8988T (cell line): ENCODE measurements at regions not wholly inside any gene's neighbourhood (a gene's known extent, or its start where the extent isn't known, plus 50 kb on each side); places are given as distances from the start of the nearest gene placed in this dataset.

Experiments
- DNase-seq: peaks from one replicate; pipeline ENCODE4 v3.0.0; 2011

DNA sequence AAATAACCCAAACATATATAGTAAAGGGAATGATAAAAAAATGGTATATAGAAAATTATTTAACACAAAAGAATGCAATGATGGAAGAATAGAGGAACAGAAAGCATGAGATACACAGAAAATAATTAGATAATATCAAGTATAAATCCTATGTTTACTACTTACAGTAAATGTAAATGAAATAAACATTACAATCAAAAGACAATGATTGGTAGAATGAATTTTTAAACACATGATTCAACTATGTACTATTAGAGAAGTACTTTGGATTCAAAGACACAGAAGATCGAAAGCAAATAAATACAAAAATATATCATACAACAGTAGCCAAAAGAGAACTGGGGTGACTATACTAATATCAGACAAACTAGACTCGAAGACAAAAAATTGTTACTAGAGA lies 97.6 kb upstream of the PARD3B start:
- DNase-seq = no peak

- DNase-seq = no peak
Observed at GRCh38 chr2:204449977-204450376, 95.3 kb upstream of the PARD3B start.

DNA sequence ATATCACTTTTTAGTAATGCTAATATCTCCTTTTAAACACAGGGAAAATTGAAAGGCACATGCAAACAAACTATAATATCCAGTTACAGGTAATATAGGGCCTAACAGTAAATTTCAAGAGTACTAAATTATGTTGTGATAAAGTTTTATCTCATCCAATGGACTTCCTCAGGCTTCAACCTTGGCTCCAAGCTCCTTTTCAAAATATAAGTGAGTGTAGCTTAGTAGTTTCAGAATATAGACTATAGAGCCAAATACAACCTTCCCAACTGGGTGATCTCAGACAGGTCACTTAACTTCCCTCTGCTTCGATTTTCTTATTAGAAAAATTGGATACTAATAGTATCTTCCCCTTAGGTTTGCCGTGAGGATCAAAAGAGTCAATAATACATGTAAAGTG lies 93.5 kb upstream of the PARD3B start:
- no peak for DNase-seq

DNA sequence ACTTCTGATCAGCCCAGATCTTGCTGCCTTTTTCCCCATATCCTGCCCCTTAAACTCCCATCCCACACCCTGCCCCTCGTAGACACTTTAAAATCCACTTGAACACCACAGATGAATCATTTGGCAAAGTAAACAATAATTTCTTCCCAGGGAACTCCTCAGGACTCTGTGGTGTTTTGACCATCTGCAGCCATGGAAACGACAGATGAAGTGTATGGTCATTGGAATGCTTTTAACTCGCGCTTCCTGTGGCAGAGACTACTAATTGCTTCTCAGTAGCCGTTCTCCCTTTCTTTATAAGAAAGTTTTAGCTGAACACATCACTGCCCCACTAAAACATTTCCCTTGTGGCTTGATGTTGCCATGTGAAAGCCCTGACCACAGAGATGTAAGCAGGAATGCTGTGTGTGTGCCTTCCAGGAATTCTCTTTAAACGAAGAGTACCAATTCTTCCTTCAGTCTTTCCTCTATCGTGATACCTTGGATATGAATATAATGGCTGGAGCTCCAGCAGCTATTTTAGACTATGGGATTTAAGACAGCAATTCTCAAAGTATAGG lies 92.7 kb upstream of the PARD3B start:
- no peak for DNase-seq

DNA sequence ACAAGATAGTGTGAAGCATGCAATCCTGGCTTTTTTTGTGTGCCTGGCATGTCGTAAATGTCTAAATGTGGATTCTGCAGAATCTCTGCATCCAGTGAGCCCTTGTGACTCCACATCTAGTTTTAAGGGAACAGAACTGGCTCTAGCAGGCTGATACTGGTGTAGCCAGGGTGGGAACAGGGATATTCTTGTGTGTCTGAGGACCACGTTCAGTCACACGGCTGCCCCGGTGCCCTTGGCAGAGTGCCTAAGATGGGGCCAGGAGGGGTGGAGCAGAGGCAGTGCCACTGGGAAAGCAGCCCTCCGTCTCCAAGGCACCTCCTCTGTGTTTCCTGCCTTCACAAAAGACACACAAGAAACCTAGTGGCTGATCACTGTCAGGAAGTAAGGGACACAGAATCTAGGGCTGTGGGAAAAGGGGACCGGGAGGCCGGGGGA lies 91.5 kb upstream of the PARD3B start:
- no peak for DNase-seq

GRCh38 chr2:204454672-204455380 lies 90.4 kb upstream of the PARD3B start:
- DNase-seq = no peak

- DNase-seq = no peak
Observed at GRCh38 chr2:204468746-204469429, 76.4 kb upstream of the PARD3B start.

DNA sequence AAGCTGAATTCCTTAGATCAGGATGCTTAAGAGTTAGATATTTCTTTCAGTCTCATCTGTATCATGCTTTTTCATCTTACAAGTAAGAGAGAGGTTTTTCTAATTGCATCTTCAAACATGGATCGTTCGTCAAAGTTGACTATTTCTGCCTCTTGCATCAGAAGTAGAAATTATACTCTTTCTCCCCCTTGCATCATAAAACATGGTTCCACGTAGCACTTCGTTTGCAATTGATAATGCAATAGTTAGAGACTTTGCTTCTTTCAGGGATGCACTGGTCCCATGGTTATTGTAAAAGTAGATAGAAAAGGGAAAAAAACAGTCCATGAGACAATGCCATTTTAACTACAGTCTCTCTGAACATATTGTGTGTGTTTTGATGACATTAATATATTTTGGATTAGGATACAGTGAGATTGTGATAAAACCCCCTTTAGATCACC lies 75.1 kb upstream of the PARD3B start:
- no peak for DNase-seq

- no peak for DNase-seq
Observed at GRCh38 chr2:204470621-204471196, 74.6 kb upstream of the PARD3B start.

- DNase-seq = no peak
Observed at GRCh38 chr2:204472375-204472774, 72.9 kb upstream of the PARD3B start.

DNA sequence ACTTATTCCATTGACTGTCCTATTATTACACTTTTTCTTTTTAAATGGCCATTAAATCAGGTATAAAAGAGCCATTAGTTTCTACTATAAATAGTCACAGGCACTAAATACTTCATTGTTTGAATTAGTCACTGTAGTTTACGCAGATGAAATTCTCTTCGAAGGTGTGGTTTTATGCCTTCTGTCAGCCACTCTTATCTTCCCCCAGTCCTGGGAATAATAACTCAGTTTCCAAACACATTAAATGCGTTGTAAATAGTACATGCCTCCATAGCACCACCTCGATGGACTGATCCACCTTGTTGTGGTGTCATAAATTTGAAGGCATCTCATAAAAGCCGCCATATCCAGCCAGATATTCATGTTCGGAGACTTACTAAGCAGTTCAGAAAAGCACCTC lies 72.1 kb upstream of the PARD3B start:
- DNase-seq = no peak

GRCh38 chr2:204475399-204475798 lies 69.9 kb upstream of the PARD3B start:
- no peak for DNase-seq

- DNase-seq = no peak
Observed at GRCh38 chr2:204477358-204477950, 67.8 kb upstream of the PARD3B start.

DNA sequence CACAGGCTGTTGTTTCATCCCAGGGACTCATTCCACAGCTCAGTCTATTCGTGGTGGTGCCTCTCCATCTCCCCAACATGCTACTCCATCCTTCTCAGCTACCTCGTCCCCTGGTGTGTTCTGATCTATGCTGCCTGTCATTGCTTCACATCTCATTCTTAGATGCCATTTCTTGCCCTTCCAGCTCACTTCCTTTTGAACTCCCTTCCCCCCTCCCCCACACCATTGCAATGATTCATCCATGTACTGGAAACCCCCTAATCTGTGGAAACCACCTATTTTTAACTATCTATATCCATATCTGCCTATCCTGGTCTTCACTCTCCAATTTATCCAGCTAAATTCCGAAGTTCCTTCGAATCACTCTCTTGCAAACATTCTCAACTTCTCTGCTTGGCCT lies 65.7 kb upstream of the PARD3B start:
- DNase-seq = no peak

DNA sequence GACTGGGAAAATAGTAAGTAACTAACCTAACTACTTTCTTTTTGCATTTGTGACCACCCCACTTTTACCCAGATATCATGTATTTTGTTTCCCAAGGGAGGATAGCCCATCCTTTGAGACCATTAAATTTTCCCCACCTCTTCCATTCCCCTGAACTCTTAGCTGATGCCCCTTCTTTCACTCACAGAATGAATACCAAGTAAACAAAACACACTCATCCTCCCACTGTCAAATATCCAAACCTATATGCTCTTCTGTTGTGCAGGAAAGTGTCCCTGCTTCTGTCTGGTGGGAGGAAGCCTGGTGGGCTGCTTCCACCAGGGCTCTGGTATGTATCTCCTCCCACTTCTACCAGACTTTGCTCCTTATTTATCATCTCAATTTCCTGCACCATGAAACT lies 64.6 kb upstream of the PARD3B start:
- DNase-seq = no peak

- no peak for DNase-seq
Observed at GRCh38 chr2:204483608-204484081, 61.6 kb upstream of the PARD3B start.

DNA sequence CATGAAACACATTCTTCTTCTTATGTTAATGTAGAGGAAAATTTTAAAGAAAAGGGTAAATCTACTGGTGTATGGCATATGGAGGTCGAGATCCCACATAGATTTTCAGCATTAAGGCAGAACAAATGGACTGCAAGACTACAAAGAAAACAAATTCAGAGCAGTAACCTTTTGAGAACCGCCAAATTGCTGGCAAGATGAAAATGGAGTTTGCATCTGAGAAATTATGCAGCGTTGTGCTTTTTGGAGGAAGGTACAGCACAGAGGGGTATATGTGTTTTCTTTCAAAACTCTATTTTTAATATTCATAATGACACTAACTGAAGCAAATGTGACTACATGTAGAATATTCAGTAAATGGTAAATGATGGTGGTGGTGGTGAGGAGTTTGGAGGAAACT lies 59.0 kb upstream of the PARD3B start:
- no peak for DNase-seq

DNA sequence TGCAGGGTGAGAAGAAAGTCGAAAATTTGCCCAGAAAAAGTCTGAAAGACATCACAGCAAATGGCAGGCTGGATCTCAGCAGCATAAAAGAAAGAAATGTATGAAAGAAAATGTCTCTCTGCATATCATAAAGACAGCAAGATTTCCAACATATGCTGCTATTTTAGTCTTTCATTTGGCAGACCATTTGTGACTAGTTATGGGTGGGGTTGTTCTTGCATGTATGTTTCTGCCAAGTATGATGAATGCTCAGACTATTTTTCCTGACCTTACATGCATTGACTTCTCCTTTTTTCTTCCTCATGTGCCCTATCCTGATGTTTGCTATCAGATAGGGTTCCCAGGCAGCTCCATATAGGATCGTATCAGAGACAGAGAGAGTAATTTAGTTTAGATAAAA lies 58.5 kb upstream of the PARD3B start:
- DNase-seq = no peak

GRCh38 chr2:204487447-204488229 lies 57.6 kb upstream of the PARD3B start:
- DNase-seq = no peak

- no peak for DNase-seq
Observed at GRCh38 chr2:204491528-204491927, 53.7 kb upstream of the PARD3B start.

DNA sequence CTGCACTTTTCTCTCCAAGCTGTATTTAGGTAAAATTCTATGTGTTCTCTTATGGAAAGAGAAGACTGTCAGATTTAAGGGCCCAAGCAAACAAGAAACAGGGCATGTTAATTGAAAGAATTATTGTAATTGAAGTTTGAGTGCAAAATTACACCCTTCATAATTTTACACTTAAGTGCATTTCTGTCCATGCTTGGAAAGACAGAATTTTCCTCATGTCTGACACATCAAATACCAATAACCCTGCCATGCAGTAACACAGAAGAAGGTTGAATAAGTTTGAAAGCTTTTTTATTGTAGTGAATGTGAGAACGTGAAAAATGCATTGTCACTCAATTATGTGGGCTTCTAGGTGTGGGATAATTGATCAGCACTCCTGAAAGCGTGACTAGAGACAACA lies 52.9 kb upstream of the PARD3B start:
- no peak for DNase-seq

DNA sequence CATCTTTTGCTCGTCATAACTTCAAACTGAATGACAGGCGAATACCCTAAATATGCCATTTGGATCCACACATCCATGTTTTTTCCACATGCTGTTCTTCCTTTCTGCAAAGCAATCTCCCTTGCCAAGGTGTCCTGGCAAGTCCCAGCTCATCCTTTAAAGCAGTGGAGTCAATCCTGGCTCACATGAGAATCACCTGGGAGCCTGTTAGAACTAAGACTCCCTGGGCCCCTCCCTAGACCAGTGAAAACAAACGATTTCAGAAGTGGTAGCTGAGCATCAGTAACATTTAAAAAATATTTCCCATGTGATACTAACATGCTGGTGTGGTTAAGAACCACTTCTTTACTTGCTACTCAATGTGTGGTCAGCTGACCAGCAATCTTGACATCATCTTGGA lies 50.6 kb upstream of the PARD3B start:
- DNase-seq = no peak

DNA sequence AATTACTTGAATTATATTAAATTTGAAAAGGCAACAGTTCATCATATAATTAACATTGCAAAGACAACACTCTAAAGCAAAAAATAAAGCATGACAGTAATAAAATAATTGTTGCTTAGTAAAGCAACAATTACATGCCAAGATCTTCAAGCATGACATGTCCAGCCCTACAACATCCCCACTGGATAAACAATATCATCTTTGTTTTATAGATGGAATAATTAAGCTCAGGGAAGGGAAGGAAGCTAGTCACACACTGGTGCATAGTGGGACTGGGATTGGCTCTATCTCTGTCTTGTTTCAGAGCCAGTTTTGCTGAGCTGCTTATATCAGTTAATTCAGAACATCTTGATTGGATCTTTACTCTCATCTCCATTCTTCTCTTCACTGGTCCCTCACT lies 49.9 kb upstream of the PARD3B start:
- no peak for DNase-seq
